ENCODE measurements at regions not wholly inside any gene's neighbourhood (a gene's known extent, or its start where the extent isn't known, plus 50 kb on each side); places are given as distances from the start of the nearest gene placed in this dataset.

GRCh38 chr6:101150226-101150625 lies 243.3 kb upstream of the GRIK2 start:
- no peak for TF ChIP-seq POLR2A (IDR thresholded peaks at IDR 0.05)
- TF ChIP-seq, protein P1, sequence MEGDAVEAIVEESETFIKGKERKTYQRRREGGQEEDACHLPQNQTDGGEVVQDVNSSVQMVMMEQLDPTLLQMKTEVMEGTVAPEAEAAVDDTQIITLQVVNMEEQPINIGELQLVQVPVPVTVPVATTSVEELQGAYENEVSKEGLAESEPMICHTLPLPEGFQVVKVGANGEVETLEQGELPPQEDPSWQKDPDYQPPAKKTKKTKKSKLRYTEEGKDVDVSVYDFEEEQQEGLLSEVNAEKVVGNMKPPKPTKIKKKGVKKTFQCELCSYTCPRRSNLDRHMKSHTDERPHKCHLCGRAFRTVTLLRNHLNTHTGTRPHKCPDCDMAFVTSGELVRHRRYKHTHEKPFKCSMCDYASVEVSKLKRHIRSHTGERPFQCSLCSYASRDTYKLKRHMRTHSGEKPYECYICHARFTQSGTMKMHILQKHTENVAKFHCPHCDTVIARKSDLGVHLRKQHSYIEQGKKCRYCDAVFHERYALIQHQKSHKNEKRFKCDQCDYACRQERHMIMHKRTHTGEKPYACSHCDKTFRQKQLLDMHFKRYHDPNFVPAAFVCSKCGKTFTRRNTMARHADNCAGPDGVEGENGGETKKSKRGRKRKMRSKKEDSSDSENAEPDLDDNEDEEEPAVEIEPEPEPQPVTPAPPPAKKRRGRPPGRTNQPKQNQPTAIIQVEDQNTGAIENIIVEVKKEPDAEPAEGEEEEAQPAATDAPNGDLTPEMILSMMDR (IDR thresholded peaks at IDR 0.05), result no peak

Measured in heart left ventricle (tissue), 13 donors.